HG02798 (cell line): ENCODE measurements at regions not wholly inside any gene's neighbourhood (a gene's known extent, or its start where the extent isn't known, plus 50 kb on each side); places are given as distances from the start of the nearest gene placed in this dataset.
"Not testable (repeated sequence)": the region's sequence is repeated elsewhere in the genome, so short reads cannot be mapped to it uniquely, and the experiment has no call there.

ENCODE experiments used
- ATAC-seq: cut with Tn5 transposase; IDR thresholded peaks from one replicate; pipeline ENCODE4 v1.9.1; 2021; ENCODE audit warnings: mild to moderate bottlenecking; ENCODE audit not compliant: unreplicated experiment, poor library complexity

- ATAC-seq: not testable (repeated sequence)
These were observed 348.3 kb upstream of the CD180 start for GRCh38 chr5:67544942-67545341.

- ATAC-seq: no peak
These were observed 347.2 kb upstream of the CD180 start for GRCh38 chr5:67543720-67544270.

GRCh38 chr5:67542479-67542878, 345.9 kb upstream of the CD180 start:
- ATAC-seq: no peak

- no peak for ATAC-seq
These were observed 345.3 kb upstream of the CD180 start for GRCh38 chr5:67541875-67542274.

- no peak for ATAC-seq
These were observed 342.4 kb upstream of the CD180 start for GRCh38 chr5:67538855-67539506.

GRCh38 chr5:67537439-67538148, 341.0 kb upstream of the CD180 start:
- ATAC-seq: no peak

- no peak for ATAC-seq
These were observed 340.3 kb upstream of the CD180 start for GRCh38 chr5:67536866-67537265.

- no peak for ATAC-seq
These were observed 334.1 kb upstream of the CD180 start for GRCh38 chr5:67530609-67531255.

GRCh38 chr5:67528953-67529352, 332.4 kb upstream of the CD180 start:
- ATAC-seq: no peak

GRCh38 chr5:67526793-67527192, 330.2 kb upstream of the CD180 start:
- ATAC-seq: no peak

- ATAC-seq: no peak
These were observed 323.7 kb upstream of the CD180 start for GRCh38 chr5:67520161-67520908.

GRCh38 chr5:67518227-67518626, 321.6 kb upstream of the CD180 start:
- ATAC-seq: no peak

- no peak for ATAC-seq
These were observed 320.5 kb upstream of the CD180 start for GRCh38 chr5:67516948-67517565.

GRCh38 chr5:67515762-67516161, 319.2 kb upstream of the CD180 start:
- ATAC-seq: no peak

GRCh38 chr5:67515020-67515689, 318.6 kb upstream of the CD180 start:
- no peak for ATAC-seq

GRCh38 chr5:67512758-67513157, 316.2 kb upstream of the CD180 start:
- no peak for ATAC-seq

- ATAC-seq: no peak
These were observed 315.3 kb upstream of the CD180 start for GRCh38 chr5:67511911-67512310.

- ATAC-seq: no peak
These were observed 313.6 kb upstream of the CD180 start for GRCh38 chr5:67510204-67510603.

- no peak for ATAC-seq
These were observed 313.0 kb upstream of the CD180 start for GRCh38 chr5:67509402-67510186.
